CD14-positive monocyte (primary cell): ENCODE measurements at regions not wholly inside any gene's neighbourhood (a gene's known extent, or its start where the extent isn't known, plus 50 kb on each side); places are given as distances from the start of the nearest gene placed in this dataset.

Experiments used
- DNase-seq, 3 donors: peaks; one replicate each; pipeline ENCODE4 v3.0.0-alpha.2; 2011 to 2022
- H2AFZ ChIP-seq: 2 replicates; pipeline ENCODE4 v1.6.0; 2012; ENCODE audit warnings: mild to moderate bottlenecking, low read depth, low read length, inconsistent platforms; ENCODE audit not compliant: insufficient read depth, poor library complexity, severe bottlenecking
- H3K27ac ChIP-seq, 2 donors: 1 replicate in 1 of 2; 2 replicates in 1 of 2; pipeline ENCODE4 v1.5.1; 2012 to 2013; ENCODE audit warnings: low read length in 2 of 2, control low read depth in 1 of 2, inconsistent platforms in 1 of 2, low read depth in 1 of 2, mild to moderate bottlenecking in 1 of 2
- H3K27me3 ChIP-seq, 2 donors: one replicate each; pipeline versions ENCODE4 v1.6.0 to v1.6.1; 2011 to 2013; ENCODE audit warnings: low read length in 2 of 2; ENCODE audit not compliant: control insufficient read depth in 2 of 2, insufficient read depth in 2 of 2
- H3K36me3 ChIP-seq, 2 donors: replicated peaks in 1 of 2; 1 replicate in 1 of 2; 2 replicates in 1 of 2; pipeline versions ENCODE4 v1.5.1 to v1.6.1; 2012 to 2013; ENCODE audit warnings: low read length in 2 of 2, control low read depth in 1 of 2, inconsistent platforms in 1 of 2, mild to moderate bottlenecking in 1 of 2; ENCODE audit not compliant: insufficient read depth in 2 of 2, control insufficient read depth in 1 of 2
- H3K4me1 ChIP-seq, 2 donors: 1 replicate in 1 of 2; 2 replicates in 1 of 2; pipeline versions ENCODE4 v1.5.1 to v1.6.1; 2012 to 2013; ENCODE audit warnings: low read length in 2 of 2, control low read depth in 1 of 2, inconsistent platforms in 1 of 2, mild to moderate bottlenecking in 1 of 2, moderate library complexity in 1 of 2; ENCODE audit not compliant: insufficient read depth in 2 of 2, control insufficient read depth in 1 of 2
- H3K4me2 ChIP-seq: replicated peaks from 2 replicates; pipeline ENCODE3; 2012; ENCODE audit warnings: low read length, moderate library complexity, mild to moderate bottlenecking; ENCODE audit not compliant: poor library complexity, severe bottlenecking; ENCODE audit errors: extremely low read depth
- H3K4me3 ChIP-seq, 3 experiments: fragments of 200-600 bp in 1 of 3; sonication (generic) in 1 of 3; replicated peaks in 1 of 3; 1 replicate in 2 of 3; 2 replicates in 1 of 3; pipeline ENCODE4 v1.5.1; 2011 to 2013; ENCODE audit warnings: low read length in 3 of 3, mild to moderate bottlenecking in 3 of 3, control low read depth in 2 of 3, low read depth in 2 of 3, inconsistent platforms in 1 of 3, moderate library complexity in 1 of 3
- H3K79me2 ChIP-seq: 2 replicates; pipeline ENCODE4 v1.6.0; 2012; ENCODE audit warnings: mild to moderate bottlenecking, control low read depth, inconsistent platforms, low read length, moderate library complexity; ENCODE audit not compliant: insufficient read depth
- H3K9ac ChIP-seq: 2 replicates; pipeline ENCODE4 v1.6.0; 2017; ENCODE audit warnings: low read length, mild to moderate bottlenecking; ENCODE audit not compliant: insufficient read depth, poor library complexity, severe bottlenecking
- H3K9me3 ChIP-seq, 2 donors: replicated peaks in 1 of 2; 1 replicate in 1 of 2; 2 replicates in 1 of 2; pipeline versions ENCODE4 v1.5.1 to v1.6.1; 2012 to 2013; ENCODE audit warnings: low read length in 2 of 2, control low read depth in 1 of 2; ENCODE audit not compliant: control insufficient read depth in 1 of 2, insufficient read depth in 1 of 2
- H4K20me1 ChIP-seq: 2 replicates; pipeline ENCODE4 v1.6.0; 2012; ENCODE audit warnings: mild to moderate bottlenecking, low read length, control low read depth, moderate library complexity; ENCODE audit not compliant: insufficient read depth
- H3K27ac Mint-ChIP-seq, 7 donors: one replicate each; pipeline ENCODE4 v1.8.0; 2020; ENCODE audit warnings: mild to moderate bottlenecking in 7 of 7, mixed read lengths in 7 of 7, moderate library complexity in 6 of 7, inconsistent platforms in 2 of 7
- H3K27me3 Mint-ChIP-seq, 3 donors: one replicate each; pipeline ENCODE4 v1.8.0; 2021 to 2022; ENCODE audit warnings: low read depth in 3 of 3, mild to moderate bottlenecking in 3 of 3, mixed read lengths in 3 of 3, moderate library complexity in 3 of 3, inconsistent platforms in 1 of 3
- H3K36me3 Mint-ChIP-seq, 2 donors: one replicate each; pipeline ENCODE4 v1.8.0; 2020; ENCODE audit warnings: mixed read lengths in 2 of 2, inconsistent platforms in 1 of 2, mild to moderate bottlenecking in 1 of 2
- H3K4me1 Mint-ChIP-seq: one replicate; pipeline ENCODE4 v1.8.0; 2020; ENCODE audit warnings: mild to moderate bottlenecking, mixed read lengths
- H3K4me3 Mint-ChIP-seq, 2 donors: one replicate each; pipeline ENCODE4 v1.8.0; 2020; ENCODE audit warnings: mild to moderate bottlenecking in 2 of 2, mixed read lengths in 2 of 2, moderate library complexity in 1 of 2
- H3K9me3 Mint-ChIP-seq, 7 donors: one replicate each; pipeline ENCODE4 v1.8.0; 2020 to 2022; ENCODE audit warnings: mixed read lengths in 7 of 7, mild to moderate bottlenecking in 6 of 7, moderate library complexity in 6 of 7, inconsistent platforms in 2 of 7
- CTCF ChIP-seq: fragments of 200-600 bp; IDR thresholded peaks from one replicate; pipeline ENCODE4 v1.8.0; 2022; ENCODE audit warnings: antibody characterized with exemption, mild to moderate bottlenecking
- WGBS: methylation state at CpG from one replicate; pipeline ENCODE4 v1.1.5; 2013; ENCODE audit warnings: missing lambda C conversion rate; ENCODE audit not compliant: insufficient coverage; 5-methylcytosine and 5-hydroxymethylcytosine counted together
- intact Hi-C, 2 donors: fragments of 100-400 bp; cut with micrococcal nuclease; formaldehyde crosslinking; loops; one replicate each; pipeline versions ENCODE4 v1.15.0 to v1.15.1; 2023

GRCh38 chr15:36172955-36173354, 406.5 kb upstream of the CDIN1 start:
- no peak overlapping the region for H2AFZ ChIP-seq
- H3K9me3 ChIP-seq: peaks cover 0 to 5% of the 10 kb centered on the region in 2 donors
- no CpG with 5 or more reads among the region's 2 CpGs for WGBS
- H3K4me3 Mint-ChIP-seq: no peak overlapping the region
- no peaks in the 10 kb centered on the region for H3K4me1 Mint-ChIP-seq
- H3K79me2 ChIP-seq: no peaks in the 10 kb centered on the region
- H3K4me1 ChIP-seq: no peaks in the 10 kb centered on the region
- no peak overlapping the region for H3K27ac Mint-ChIP-seq
- intact Hi-C loops: no loop called here
- peaks cover 0 to 3% (median 0%) of the 10 kb centered on the region in 7 donors for H3K9me3 Mint-ChIP-seq
- no peaks in the 10 kb centered on the region for H3K27me3 Mint-ChIP-seq
- H3K9ac ChIP-seq: no peak overlapping the region
- no peak overlapping the region for H3K4me2 ChIP-seq
- TF ChIP-seq CTCF: no peak
- no peaks in the 10 kb centered on the region for H3K27me3 ChIP-seq
- no peaks in the 10 kb centered on the region for H3K36me3 ChIP-seq
- H3K36me3 Mint-ChIP-seq: no peaks in the 10 kb centered on the region
- no peak for DNase-seq
- H3K27ac ChIP-seq: no peak overlapping the region
- no peak overlapping the region for H3K4me3 ChIP-seq
- no peaks in the 10 kb centered on the region for H4K20me1 ChIP-seq

GRCh38 chr15:36175186-36175740, 404.2 kb upstream of the CDIN1 start:
- no peak for DNase-seq
- no peak overlapping the region for H3K27ac Mint-ChIP-seq
- no peak overlapping the region for H2AFZ ChIP-seq
- H3K27me3 ChIP-seq: no peaks in the 10 kb centered on the region
- H3K36me3 Mint-ChIP-seq: no peaks in the 10 kb centered on the region
- no peak overlapping the region for H3K4me3 Mint-ChIP-seq
- H3K27me3 Mint-ChIP-seq: no peaks in the 10 kb centered on the region
- H3K9me3 ChIP-seq: no peaks in the 10 kb centered on the region
- no peak overlapping the region for H3K4me3 ChIP-seq
- WGBS: 100% methylated on average over 3 of the region's 8 CpGs
- H4K20me1 ChIP-seq: no peaks in the 10 kb centered on the region
- H3K4me2 ChIP-seq: no peak overlapping the region
- intact Hi-C loops: no loop called here
- no peaks in the 10 kb centered on the region for H3K79me2 ChIP-seq
- H3K4me1 Mint-ChIP-seq: no peaks in the 10 kb centered on the region
- no peak overlapping the region for H3K27ac ChIP-seq
- no peak overlapping the region for H3K9ac ChIP-seq
- H3K36me3 ChIP-seq: no peaks in the 10 kb centered on the region
- TF ChIP-seq CTCF: no peak
- peaks cover 0 to 3% (median 0%) of the 10 kb centered on the region in 7 donors for H3K9me3 Mint-ChIP-seq
- H3K4me1 ChIP-seq: no peaks in the 10 kb centered on the region
